Hematopoietic multipotent progenitor cell treated with erythropoietin and hydrocortisone succinate and interleukin-3 and kit ligand, for 15 days (in vitro differentiated cells): ENCODE measurements at regions not wholly inside any gene's neighbourhood (a gene's known extent, or its start where the extent isn't known, plus 50 kb on each side); places are given as distances from the start of the nearest gene placed in this dataset.
"Not testable (repeated sequence)": the region's sequence is repeated elsewhere in the genome, so short reads cannot be mapped to it uniquely, and the experiment has no call there.

Experiments used
- DNase-seq: peaks from one replicate; pipeline ENCODE4 v3.0.0-alpha.2; 2015; ENCODE audit warnings: low spot score

GRCh38 chr12:54799966-54800365 lies 54.4 kb upstream of the MUCL1 start:
- DNase-seq = not testable (repeated sequence)

GRCh38 chr12:54798651-54799050 lies 55.7 kb upstream of the MUCL1 start:
- DNase-seq = no peak

- DNase-seq = no peak
These were observed 57.3 kb upstream of the MUCL1 start for GRCh38 chr12:54796991-54797390.

GRCh38 chr12:54795644-54796043 lies 58.7 kb upstream of the MUCL1 start:
- no peak for DNase-seq

GRCh38 chr12:54786081-54786480 lies 68.2 kb upstream of the MUCL1 start:
- no peak for DNase-seq

GRCh38 chr12:54784115-54784514 lies 70.2 kb upstream of the MUCL1 start:
- no peak for DNase-seq

- not testable (repeated sequence) for DNase-seq
These were observed 77.3 kb upstream of the MUCL1 start for GRCh38 chr12:54777031-54777430.

GRCh38 chr12:54773593-54773992 lies 80.7 kb upstream of the MUCL1 start:
- DNase-seq = no peak

- DNase-seq = no peak
These were observed 88.7 kb upstream of the MUCL1 start for GRCh38 chr12:54765652-54766051.

GRCh38 chr12:54762390-54762789 lies 91.9 kb upstream of the MUCL1 start:
- DNase-seq = no peak

- DNase-seq = no peak
These were observed 94.6 kb upstream of the MUCL1 start for GRCh38 chr12:54759751-54760150.

GRCh38 chr12:54751493-54751892 lies 102.8 kb upstream of the MUCL1 start:
- DNase-seq = no peak

- peak; percentile 64 for DNase-seq
These were observed 101.1 kb upstream of the DCD start for GRCh38 chr12:54749191-54749818.

GRCh38 chr12:54744590-54744989 lies 96.4 kb upstream of the DCD start:
- DNase-seq = no peak

GRCh38 chr12:54740882-54741281 lies 92.7 kb upstream of the DCD start:
- DNase-seq = no peak

- DNase-seq = no peak
These were observed 88.4 kb upstream of the DCD start for GRCh38 chr12:54736549-54736948.

GRCh38 chr12:54734196-54734950 lies 86.2 kb upstream of the DCD start:
- DNase-seq = no peak

GRCh38 chr12:54725233-54725843 lies 77.2 kb upstream of the DCD start:
- no peak for DNase-seq

GRCh38 chr12:54723379-54724256 lies 75.5 kb upstream of the DCD start:
- peak; percentile 46 for DNase-seq

GRCh38 chr12:54721312-54721711 lies 73.1 kb upstream of the DCD start:
- no peak for DNase-seq

- DNase-seq = no peak
These were observed 71.5 kb upstream of the DCD start for GRCh38 chr12:54719691-54720090.

GRCh38 chr12:54716261-54716660 lies 68.1 kb upstream of the DCD start:
- no peak for DNase-seq
